Astrocyte of the cerebellum (primary cell): ENCODE measurements at regions not wholly inside any gene's neighbourhood (a gene's known extent, or its start where the extent isn't known, plus 50 kb on each side); places are given as distances from the start of the nearest gene placed in this dataset.

ENCODE experiments used
- DNase-seq: peaks from one replicate; pipeline ENCODE4 v3.0.0-alpha.2; 2011; ENCODE audit warnings: low read depth
- H3K4me3 ChIP-seq: 2 replicates; pipeline ENCODE4 v1.5.1; 2011; ENCODE audit warnings: mild to moderate bottlenecking, low read depth, low read length, moderate library complexity
- CTCF ChIP-seq: IDR thresholded peaks from 2 replicates; pipeline ENCODE4 v1.5.1; 2012; ENCODE audit warnings: low read length, low read depth, moderate library complexity, mild to moderate bottlenecking; ENCODE audit errors: missing control alignments
- in situ Hi-C: cut with HindIII; loops from 2 replicates; pipeline ENCODE4 v1.10.0; 2017; ENCODE audit warnings: low sequenced_read_pairs

GRCh38 chr3:41141433-41142167 is 57.7 kb upstream of the CTNNB1 start:
- in situ Hi-C loops = no loop called here
- no peak overlapping the region for H3K4me3 ChIP-seq
- DNase-seq = no peak
- no peak for TF ChIP-seq CTCF

DNA sequence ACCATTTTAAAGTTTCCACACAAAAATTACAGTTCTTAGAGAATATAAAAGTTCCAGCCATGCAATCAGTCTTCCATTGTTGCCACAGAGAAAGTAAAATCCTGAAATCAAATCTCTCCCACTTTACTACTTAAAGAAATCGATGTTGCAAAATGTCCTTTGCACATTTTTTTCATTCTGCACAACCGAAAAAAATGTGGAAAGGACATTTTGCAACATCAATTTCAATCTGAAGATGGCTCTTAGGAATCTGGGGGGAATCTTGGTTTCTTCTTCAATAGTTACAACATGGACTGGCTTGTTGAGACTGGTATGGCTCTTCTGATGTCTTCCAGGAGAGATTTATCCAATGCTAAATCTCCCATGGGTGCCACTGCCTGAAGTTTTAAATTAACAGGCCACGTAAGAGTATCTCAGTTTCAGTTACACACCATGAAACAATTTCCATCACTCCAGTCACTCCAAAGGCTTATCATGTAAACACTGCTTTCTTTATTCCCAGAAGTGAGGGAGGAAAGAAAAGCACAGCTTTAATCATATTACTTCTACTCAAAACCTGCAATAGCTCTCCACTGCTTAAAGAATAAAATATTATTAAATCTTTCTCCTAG is 55.8 kb upstream of the CTNNB1 start:
- no peak for TF ChIP-seq CTCF
- in situ Hi-C loops = no loop called here
- no peak for DNase-seq
- no peak overlapping the region for H3K4me3 ChIP-seq

DNA sequence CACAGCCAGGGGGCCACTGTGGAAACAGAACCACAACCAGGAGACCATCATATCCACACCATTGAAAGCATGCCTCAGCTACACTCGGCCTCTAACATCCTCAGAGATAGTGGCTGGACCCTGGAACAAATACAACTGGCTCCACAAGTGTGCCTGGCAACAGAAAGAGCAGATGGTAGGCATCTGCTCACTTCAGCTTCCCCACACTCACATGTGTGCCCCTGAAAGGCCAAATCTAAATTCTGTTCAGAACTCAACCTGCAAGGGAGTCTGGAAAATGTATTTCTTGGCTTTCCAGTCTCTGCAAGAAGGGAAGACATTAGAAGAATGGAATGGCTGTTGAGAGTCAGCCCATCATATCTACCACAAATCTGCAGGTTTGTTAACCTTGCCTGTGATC is 54.7 kb upstream of the CTNNB1 start:
- no peak for DNase-seq
- in situ Hi-C loops = no loop called here
- TF ChIP-seq CTCF = no peak
- no peak overlapping the region for H3K4me3 ChIP-seq

- peak; percentile 39 for DNase-seq
- no peak for TF ChIP-seq CTCF
- in situ Hi-C loops = no loop called here
- no peak overlapping the region for H3K4me3 ChIP-seq
Measured at GRCh38 chr3:41148478-41148877, 50.8 kb upstream of the CTNNB1 start.

DNA sequence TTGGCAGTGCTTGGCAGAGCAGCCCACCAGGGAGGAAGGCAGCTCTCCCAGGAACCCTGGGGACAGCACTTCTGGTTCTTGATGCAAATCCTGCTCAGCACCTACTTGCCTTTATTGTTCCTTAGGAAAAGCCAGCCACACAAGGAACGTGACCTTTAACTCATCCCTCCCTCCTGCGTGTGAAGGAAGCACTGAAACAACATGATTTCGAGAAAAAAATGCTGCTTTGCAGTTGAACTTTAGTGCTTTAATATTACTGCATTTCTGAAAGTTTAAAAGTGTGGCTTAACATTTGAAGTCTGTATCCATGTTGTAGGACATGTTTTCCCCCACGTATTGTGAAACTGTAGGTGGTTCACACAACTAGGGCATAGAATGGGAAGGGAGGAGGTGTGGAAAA is 50.4 kb upstream of the CTNNB1 start:
- no peak for DNase-seq
- in situ Hi-C loops = no loop called here
- no peak overlapping the region for H3K4me3 ChIP-seq
- TF ChIP-seq CTCF = no peak
